ENCODE measurements at regions not wholly inside any gene's neighbourhood (a gene's known extent, or its start where the extent isn't known, plus 50 kb on each side); places are given as distances from the start of the nearest gene placed in this dataset.
"Not testable (repeated sequence)": the region's sequence is repeated elsewhere in the genome, so short reads cannot be mapped to it uniquely, and the experiment has no call there.

- DNase-seq: peak; percentile 97
Measured at GRCh38 chr3:157920822-157921700, 185.2 kb downstream of the SHOX2 start.

- DNase-seq: peak; percentile 13
Measured at GRCh38 chr3:157919319-157919887, 186.8 kb downstream of the SHOX2 start.

DNA sequence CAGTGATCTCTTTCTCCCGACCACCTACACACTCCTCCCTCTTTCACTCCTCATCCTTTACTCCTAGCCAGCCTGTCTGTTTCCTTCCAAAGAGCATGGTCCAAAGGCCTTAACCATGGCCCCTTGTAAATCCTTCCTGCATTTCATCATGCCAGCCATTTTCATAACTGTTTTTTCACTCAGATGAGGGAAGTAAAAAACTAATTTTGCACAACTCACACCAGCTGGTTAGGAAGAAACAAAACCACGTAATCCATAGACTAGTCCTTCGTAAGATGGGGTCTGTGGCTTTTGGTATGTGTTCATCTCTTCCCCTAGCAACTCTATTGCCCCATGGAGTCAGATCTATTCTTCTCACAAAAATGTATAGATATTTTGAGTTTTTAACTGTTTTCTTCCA is 187.8 kb downstream of the SHOX2 start:
- no peak for DNase-seq

DNA sequence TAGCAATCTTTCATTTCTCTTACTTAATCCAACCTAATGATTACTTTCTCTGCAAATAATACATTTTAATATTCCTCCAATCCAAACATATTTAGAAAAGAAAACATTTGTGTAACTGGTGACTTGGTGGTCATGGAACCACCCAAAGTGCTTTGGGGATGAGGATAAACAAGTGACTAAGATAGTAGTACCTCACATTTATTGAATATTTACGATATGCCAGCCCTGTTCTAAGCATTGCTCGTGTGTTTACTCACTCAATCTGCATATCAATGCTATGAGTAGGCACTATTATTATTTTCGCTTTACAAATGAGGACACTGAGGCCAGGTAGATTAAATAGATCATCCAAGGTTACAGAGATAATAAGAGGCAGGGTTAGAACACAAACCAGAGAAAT is 189.5 kb downstream of the SHOX2 start:
- no peak for DNase-seq

DNA sequence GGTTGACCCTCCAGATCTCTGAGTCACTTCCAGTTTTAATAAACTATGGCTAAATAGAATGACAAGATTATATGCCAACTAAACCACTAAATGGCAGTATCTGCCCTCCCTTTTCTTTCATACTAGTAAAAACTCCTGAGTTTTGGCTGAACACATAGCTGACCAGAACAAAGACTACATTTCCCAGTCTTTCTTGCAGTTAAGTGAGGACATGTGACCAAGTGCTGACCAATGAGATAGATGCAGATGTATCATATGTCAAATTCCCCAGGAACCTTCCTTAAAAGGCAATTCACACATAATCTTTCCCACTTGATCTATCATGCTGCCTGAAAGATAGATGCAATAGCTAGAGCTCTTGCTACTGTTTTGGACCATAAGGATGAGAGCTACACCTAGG is 191.3 kb downstream of the SHOX2 start:
- no peak for DNase-seq

- DNase-seq: no peak
Measured at GRCh38 chr3:157913741-157914150, 192.5 kb downstream of the SHOX2 start.

DNA sequence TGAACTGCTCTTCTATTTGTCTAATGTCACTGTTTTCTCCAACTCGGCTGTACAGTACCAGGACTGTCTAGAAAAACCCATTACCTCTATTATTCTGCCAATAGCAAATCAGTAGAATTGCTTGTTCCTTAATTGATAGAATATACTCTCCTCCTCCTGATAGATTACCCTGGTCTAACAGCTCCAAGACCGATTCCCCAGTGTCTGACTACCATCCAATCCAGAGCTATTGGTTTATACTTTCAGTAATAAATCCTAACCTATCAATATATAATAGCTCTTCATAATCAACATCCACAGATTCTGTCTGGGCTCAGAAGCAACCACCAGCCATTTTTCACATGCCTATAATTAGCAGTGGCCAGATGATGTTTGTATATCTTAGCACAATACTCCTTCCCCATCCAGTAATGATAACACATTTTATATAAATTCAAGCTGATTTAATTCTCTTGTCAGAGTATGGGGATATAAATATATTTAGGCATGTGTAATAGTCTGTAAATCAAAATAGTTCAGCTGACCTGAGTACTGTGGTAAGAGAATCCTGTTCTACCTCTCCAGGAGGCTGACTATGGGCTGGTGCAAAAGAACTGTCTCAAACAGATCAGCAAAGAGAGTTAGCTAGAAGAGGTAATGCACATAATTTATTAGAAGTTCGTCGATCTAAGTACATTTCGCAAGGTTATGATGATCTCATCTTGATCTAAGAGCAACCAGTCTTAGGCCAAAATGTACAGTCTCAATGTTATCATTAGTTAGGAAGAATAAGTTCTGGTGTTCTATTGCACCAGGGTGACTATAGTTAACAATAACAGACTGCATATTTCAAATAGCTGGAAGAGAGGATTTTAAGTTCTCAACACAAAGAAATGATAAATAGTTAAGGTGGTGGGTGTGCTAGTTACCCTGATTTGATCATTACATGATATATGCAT is 193.4 kb downstream of the SHOX2 start:
- no peak for DNase-seq

- DNase-seq: no peak
Measured at GRCh38 chr3:157906627-157907026, 199.6 kb downstream of the SHOX2 start.

- no peak for DNase-seq
Measured at GRCh38 chr3:157905885-157906284, 200.3 kb downstream of the SHOX2 start.

DNA sequence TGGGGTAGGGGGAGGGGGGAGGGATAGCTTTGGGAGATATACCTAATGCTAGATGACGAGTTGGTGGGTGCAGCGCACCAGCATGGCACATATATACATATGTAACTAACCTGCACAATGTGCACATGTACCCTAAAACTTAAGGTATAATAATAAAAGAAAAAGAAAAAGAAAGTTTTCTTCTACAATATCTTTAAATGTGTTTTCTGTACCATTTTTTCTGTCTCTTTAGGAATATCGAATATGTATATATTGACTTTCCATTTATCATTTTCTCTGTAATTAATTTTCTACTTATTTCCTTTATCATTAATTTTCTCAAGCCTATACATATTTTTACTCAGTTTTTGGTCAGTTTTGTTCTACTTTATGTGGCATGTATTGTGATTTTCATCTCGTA is 203.5 kb downstream of the SHOX2 start:
- DNase-seq: not testable (repeated sequence)

DNA sequence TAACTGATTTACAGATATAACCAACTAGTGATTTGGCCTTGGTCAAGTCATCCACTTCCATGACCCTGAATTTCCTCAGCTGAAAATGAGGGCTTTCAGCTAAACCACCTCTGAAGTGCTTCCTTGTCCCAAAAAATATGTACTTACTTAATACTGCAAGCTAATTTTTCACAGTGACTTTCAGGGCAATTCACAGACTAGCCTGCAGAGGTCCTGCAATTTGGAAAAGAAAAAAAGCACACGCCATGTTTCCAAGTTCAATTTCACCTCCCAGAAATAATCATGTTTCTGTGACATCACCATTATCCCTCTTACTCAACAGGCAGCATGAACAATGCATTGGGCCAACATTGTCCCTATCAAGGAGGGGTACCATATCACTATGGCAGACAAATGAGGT is 218.2 kb downstream of the SHOX2 start:
- no peak for DNase-seq

- no peak for DNase-seq
Measured at GRCh38 chr3:157876556-157876955, 229.7 kb downstream of the SHOX2 start.

- DNase-seq: no peak
Measured at GRCh38 chr3:157872902-157873301, 233.3 kb downstream of the SHOX2 start.

DNA sequence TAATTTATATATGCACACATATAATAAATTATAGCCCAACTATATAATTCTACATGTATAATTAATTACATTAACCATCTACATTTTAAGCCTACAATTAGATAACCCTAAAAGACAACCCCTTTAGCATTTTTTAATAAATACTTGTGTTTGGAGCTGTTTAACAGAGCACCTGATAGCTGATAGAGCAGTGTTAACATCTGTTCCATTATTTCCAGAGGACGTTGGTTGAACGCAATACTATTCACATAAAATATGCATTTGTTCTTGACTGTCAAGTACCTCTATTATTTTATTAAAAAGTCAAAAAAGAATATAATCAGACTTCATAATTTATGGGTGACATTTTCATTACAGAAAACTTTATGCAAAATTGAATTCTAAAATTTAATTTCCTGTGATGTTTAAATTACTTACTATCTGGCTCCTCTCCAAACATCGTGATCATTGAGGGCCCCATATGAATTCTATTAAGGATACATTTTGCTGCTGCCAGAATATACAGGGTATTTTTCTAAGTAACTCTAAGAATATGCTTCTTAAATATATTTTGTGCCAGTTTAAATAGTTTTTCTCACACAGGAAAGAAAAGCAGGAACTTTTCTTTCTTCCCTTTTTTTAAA is 234.3 kb downstream of the SHOX2 start:
- no peak for DNase-seq

DNA sequence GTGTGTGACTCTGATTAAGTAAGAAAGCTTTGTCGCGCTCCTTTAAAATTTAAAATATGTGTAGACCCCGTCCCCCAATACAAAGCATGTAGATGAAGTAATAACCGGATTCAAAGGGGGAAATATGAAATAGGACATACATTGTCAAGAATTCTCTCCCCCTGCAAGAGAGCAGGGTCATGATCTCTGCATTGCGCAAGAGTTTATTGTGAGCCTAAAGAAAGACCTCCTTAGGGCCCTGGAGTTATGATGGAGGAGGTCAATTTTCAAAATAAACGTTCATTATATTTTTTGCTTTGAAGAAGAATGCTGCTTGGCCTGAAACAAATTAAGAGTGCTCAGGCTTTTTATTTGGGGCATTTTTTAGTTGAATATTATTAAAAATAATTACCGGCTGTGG is 235.0 kb downstream of the SHOX2 start:
- DNase-seq: no peak

GRCh38 chr3:157868946-157869345 is 237.3 kb downstream of the SHOX2 start:
- DNase-seq: no peak

- no peak for DNase-seq
Measured at GRCh38 chr3:157868196-157868595, 238.0 kb downstream of the SHOX2 start.

DNA sequence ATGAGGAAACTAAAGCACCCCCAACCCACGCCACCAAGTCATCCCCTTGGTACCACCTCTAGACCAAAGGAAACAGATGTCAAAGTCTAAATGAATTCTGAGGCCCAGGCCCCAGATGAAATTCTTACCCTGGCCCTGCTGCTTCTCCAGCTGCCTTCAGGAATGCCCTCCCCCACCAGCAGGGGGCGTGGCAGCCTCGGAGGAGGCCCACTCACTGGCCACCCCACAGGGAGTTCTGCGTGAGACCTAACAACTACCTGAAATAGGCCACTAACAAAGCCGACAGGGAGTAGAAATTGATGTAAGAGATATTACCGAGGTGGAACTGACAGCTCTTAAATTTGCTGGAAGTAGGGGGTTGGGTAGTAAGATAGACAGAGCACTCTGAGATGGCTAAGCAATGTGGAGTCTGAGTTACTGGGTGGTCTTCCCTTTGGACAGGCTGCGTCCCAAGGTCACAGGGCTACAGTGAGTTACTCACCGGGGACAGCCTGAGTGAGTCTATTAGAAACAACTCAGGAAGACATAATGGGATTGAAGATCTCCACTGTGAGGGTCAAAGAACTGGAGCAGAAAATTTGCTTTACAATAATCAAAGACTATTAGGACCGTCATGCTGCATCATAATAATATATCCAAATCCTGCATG is 240.7 kb downstream of the SHOX2 start:
- peak; percentile 70 for DNase-seq

DNA sequence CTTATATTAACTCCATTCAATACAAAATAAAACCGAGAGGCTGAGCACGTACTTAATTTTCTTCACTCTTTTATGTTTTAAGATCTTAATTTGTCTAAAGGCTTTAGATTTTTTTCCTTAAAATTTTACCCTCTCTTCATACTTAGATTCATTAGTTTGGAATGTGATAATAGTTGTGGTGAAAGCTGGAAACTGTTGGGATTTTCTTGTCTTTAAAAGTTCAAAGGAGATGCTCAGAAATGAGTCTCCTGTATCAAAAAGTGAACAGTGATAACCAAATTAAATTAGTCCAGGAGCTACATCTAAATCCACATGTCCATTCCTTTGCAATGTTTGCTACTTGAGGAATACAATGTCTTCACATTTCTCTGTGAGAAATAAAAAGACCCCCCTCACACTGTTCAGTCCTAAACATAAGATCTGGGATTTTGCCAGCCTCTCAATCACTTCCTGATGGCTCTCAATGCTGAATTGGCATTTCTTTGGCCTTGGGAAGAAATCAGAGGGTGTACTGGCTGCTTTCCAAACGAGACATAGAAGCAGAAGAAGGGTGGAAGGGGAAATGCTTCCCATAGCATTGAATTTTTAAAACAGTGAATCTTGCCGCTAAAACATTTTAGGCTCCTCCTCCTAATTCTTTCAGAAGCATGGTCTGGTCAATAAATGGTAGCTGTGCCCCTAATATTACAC is 245.0 kb downstream of the SHOX2 start:
- DNase-seq: no peak

DNA sequence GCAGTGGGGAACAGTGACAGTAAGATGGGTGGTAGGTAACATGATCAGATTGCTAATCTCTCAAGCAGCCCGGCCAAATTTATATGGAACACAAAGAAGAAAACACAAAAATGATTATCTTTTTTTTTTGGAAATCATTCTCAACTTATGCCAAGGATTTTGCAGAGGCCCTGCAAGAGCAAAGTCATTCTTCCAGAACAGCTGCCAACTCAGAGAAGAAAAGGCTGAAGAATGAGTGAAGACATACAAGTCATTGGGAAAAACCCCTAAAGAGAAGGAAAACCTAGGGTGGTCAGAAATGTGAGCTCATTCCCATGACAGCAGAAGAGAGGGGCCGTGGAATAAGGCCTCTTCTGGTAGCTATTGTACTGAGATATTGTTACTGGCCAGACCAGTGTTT is 246.7 kb downstream of the SHOX2 start:
- DNase-seq: no peak

DNA sequence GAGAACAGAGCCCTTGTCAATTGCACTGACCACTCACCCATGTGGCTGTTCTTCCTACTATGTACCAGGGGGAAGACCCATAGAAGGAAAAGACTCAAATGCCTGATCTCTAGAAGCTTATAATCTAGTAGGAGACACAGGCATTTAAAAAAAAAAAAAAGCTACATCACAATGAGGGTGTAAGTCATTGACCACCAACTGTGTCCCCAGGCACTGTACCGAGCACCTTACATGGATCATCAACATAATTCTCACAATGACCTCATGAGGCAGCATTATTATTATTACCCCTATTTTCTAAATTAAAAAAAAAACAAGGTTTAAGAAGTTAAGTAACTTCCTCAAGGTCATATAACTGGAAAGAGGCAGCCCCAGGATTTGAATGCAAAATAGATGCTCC is 247.4 kb downstream of the SHOX2 start:
- no peak for DNase-seq

- no peak for DNase-seq
Measured at GRCh38 chr3:157857440-157857839, 248.8 kb downstream of the SHOX2 start.
